Vagina (tissue), 2 donors: ENCODE measurements at regions not wholly inside any gene's neighbourhood (a gene's known extent, or its start where the extent isn't known, plus 50 kb on each side); places are given as distances from the start of the nearest gene placed in this dataset.

ENCODE experiments used
- CTCF ChIP-seq, 3 experiments: fragments of 450-650 bp in 2 of 3; fragments of 200-600 bp in 1 of 3; sonication (generic) in 1 of 3; IDR thresholded peaks; one replicate each; pipeline ENCODE4 v1.5.1; 2017 to 2019; ENCODE audit warnings: antibody characterized with exemption in 3 of 3, mild to moderate bottlenecking in 2 of 3, moderate library complexity in 2 of 3
- POLR2A ChIP-seq, 2 donors: fragments of 450-650 bp; IDR thresholded peaks; one replicate each; pipeline ENCODE4 v1.6.1; 2017; ENCODE audit warnings: antibody characterized with exemption in 2 of 2, mild to moderate bottlenecking in 2 of 2, moderate library complexity in 2 of 2
- POLR2AphosphoS5 ChIP-seq, 2 donors: sonication (generic); formaldehyde crosslinking; IDR thresholded peaks; one replicate each; pipeline ENCODE4 v1.9.0; 2017; ENCODE audit warnings: antibody characterized with exemption in 2 of 2, mild to moderate bottlenecking in 2 of 2, low read depth in 1 of 2; ENCODE audit not compliant: insufficient read depth in 1 of 2

DNA sequence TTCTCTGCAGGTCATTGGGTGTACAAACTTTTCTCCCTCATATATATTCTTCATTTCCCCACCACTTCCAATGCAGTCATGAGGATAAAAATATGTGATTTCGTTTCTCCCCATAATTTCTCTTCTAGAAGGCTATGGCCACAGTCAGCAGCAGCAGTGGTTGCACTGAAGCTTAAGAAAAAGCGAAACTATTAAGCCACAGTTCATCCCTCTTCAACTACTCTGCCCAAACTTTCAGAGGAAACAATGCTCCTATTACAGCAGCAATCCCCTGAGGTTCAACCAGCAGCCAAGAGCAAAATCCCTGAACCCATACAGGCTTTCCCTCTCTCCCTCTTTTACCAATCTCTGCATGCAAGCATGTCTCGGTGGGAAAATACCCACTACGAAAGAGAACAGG, 298.6 kb downstream of the DHX15 start:
- TF ChIP-seq CTCF (IDR thresholded peaks at IDR 0.05) (no peak), POLR2A (IDR thresholded peaks at IDR 0.05) (no peak), POLR2AphosphoS5 (IDR thresholded peaks at IDR 0.05; ENCODE audit: insufficient read depth in 1 of 2, low read depth in 1 of 2) (no peak)
